ENCODE measurements at regions not wholly inside any gene's neighbourhood (a gene's known extent, or its start where the extent isn't known, plus 50 kb on each side); places are given as distances from the start of the nearest gene placed in this dataset.
"Not testable (repeated sequence)": the region's sequence is repeated elsewhere in the genome, so short reads cannot be mapped to it uniquely, and the experiment has no call there.

- no peak for DNase-seq (ENCODE audit: insufficient read length, low spot score)
- no peak for FAIRE-seq
These were observed 183.9 kb upstream of the CDH5 start for GRCh38 chr16:66182592-66182991.

GRCh38 chr16:66176731-66177130 lies 189.8 kb upstream of the CDH5 start:
- FAIRE-seq (no peak), DNase-seq (ENCODE audit: insufficient read length, low spot score) (no peak)

- no peak for FAIRE-seq
- no peak for DNase-seq (ENCODE audit: insufficient read length, low spot score)
These were observed 190.4 kb upstream of the CDH5 start for GRCh38 chr16:66176111-66176510.

GRCh38 chr16:66175636-66176035 lies 190.9 kb upstream of the CDH5 start:
- FAIRE-seq, result no peak
- no peak for DNase-seq (ENCODE audit: insufficient read length, low spot score)

DNA sequence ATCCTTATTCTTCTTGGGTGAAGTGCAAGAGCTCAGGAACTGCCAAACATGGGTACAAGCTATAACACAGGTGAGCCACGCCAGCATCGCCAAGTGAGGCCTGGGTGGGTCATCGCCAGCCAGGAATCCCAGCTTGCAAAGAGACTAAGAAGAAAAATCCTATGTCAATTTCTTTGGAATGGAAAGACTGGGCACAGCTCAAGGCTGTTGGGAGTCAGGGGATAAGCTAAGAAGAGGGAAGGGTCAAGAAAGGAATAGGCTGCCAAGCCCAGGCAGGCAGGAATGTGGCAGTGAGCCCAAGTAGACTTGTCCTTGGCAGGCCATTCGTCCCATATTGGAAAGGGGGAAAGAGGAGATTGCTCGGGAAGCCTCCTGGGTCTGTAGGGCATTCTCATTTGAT lies 191.4 kb upstream of the CDH5 start:
- FAIRE-seq, result no peak
- DNase-seq (ENCODE audit: insufficient read length, low spot score), result no peak

DNA sequence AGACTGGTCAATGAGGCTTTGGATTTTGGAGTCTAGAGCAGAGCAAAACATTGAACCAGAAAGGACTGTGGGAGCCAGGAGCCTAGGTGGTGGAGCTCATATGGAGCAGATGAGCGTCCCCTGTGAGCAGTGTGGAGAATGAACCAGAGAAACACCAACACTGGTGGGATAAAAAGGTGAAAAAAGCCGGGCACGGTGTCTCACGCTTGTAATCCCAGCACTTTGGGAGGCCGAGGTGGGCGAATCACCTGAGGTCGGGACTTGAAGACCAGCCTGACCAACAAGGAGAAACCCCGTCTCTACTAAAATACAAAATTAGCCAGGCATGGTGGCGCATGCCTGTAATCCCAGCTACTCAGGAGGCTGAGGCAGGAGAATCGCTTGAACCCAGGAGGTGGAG lies 192.7 kb upstream of the CDH5 start:
- DNase-seq (ENCODE audit: insufficient read length, low spot score); FAIRE-seq: not testable (repeated sequence)

DNA sequence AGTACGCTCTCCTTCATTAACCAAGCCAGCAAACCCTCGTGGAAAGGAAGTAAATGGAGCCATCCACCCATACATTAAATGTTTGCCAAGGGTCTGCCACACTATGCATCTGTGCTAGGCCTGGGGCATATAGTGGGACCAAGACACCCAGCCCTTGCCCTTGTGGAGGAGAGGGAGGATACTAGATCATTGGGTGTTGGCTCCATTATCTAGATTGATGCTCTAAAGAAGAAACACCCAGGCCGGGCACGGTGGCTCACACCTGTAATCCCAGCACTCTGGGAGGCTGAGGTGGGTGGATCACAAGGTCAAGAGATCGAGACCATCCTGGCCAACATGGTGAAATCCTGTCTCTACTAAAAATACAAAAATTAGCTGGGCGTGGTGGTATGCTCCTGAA lies 193.3 kb upstream of the CDH5 start:
- not testable (repeated sequence) for DNase-seq (ENCODE audit: insufficient read length, low spot score); FAIRE-seq

GRCh38 chr16:66172463-66172862 lies 194.0 kb upstream of the CDH5 start:
- DNase-seq (ENCODE audit: insufficient read length, low spot score) (no peak), FAIRE-seq (no peak)

DNA sequence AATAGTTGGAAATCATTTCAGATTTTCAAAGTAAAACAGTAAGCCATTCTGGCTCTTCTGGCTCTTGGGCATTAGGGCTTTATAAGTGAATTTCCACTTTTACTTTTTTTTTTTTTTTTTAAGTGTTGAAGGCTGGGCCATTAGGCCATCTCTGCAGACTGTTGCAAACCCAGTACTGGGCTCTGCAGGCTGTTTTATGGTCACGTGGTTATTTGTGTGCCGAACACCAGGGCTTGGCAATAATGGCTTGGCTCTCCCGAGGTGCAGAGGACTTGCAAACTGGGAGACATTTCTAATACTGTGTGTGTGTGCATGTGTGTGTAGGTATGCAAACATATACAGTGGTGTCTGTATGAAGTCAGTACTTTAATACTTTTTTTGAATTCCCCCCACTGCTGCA lies 194.9 kb upstream of the CDH5 start:
- no peak for FAIRE-seq
- DNase-seq (ENCODE audit: insufficient read length, low spot score), result no peak

DNA sequence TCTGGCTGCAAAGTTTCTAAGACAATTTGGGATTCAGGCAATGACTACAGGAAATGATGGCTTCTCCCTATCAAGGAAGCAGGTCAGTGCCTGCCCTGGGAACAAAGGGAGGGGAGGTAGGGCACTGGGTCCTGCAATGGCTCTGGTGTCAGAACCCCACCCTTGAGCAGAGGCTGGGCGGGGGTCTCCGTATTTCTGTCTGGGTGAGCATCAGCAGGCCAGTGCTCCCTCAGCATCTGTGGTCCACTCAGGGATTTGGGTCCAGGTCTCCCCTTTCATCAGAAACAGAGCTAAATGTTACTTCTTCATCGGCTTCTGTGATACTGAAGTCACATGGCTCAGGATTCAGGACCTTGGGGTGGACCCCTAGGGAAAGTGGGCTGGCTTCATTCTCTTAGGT lies 195.5 kb upstream of the CDH5 start:
- no peak for FAIRE-seq
- no peak for DNase-seq (ENCODE audit: insufficient read length, low spot score)

DNA sequence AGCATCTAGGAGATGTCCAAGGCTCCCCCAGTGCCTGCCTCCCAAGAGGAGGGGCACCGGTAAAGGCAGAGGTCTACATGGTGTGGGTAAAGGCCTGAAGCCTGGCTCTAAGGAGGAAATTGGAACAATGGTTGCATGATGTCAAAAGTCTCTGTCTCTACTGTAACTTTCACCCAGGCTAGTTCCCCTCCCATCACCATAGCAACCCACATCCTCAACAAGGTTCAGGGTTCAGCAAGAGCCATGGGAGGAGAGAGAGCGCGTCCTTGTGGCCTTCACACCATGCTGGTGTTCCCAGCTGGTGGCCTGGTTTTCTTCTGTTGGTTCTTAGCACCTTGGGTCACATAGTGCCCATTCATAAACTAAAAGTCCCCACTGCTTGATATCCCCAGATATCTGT lies 196.7 kb upstream of the CDH5 start:
- FAIRE-seq (no peak), DNase-seq (ENCODE audit: insufficient read length, low spot score) (no peak)

GRCh38 chr16:66168777-66169176 lies 197.7 kb upstream of the CDH5 start:
- no peak for FAIRE-seq
- no peak for DNase-seq (ENCODE audit: insufficient read length, low spot score)

DNA sequence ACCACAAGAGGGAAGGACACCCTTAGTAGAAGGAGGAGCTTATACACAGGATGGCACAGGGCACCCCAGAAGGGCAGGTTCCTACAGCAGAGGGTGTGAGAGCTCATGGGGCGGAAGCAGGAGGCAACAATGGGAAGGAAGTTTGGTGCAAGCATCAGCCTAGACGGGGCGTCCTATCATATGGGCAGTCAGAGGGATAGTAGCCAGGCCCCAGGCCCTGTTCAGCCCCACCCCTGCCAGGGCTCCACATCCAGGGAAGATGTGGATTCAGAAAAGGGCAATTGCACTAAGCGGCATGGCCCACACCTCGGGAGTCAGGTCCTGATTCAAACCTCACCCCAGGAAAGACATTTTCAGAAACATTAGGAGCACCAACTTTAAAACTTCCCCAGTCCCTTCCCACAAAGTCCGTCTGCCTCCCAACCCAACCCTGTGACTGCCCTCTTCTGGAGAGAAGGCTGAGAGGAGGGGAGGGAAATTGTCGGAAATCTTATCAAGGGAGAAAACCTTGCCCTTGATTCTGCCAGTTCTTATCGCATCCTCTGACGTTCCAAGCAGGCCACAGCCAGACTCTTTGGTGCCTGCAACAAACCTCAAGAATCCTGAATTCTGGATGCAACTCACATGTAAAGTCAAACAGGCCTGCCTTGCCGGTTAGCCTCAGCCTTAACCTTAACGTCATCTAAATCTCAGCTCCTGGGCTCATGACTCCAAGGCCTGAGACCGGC lies 198.8 kb upstream of the CDH5 start:
- no peak for DNase-seq (ENCODE audit: insufficient read length, low spot score)
- FAIRE-seq, result no peak

GRCh38 chr16:66166490-66166889 lies 200.0 kb upstream of the CDH5 start:
- FAIRE-seq (no peak), DNase-seq (ENCODE audit: insufficient read length, low spot score) (no peak)

GRCh38 chr16:66165879-66166278 lies 200.6 kb upstream of the CDH5 start:
- no peak for DNase-seq (ENCODE audit: insufficient read length, low spot score)
- FAIRE-seq, result no peak

GRCh38 chr16:66164581-66165247 lies 201.8 kb upstream of the CDH5 start:
- FAIRE-seq, result no peak
- no peak for DNase-seq (ENCODE audit: insufficient read length, low spot score)

DNA sequence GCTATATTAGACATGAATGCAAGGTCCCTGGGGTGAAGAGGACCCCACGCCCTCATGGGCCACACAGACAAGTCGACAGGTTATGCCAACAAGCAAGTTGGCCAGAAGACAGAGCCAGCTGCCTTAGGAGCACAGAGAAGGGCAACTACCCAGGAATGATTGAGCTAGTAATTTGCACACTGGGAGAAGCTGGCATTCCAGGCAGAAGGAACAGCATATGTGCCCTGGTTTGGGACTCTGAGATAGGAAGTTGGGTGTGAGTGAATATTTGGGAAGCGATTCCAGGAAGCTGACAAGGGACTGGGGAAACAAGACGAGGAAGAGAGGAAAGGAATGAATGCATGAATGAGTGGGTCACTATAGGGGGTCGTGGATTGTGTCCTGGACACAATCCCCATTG lies 203.7 kb upstream of the CDH5 start:
- DNase-seq (ENCODE audit: insufficient read length, low spot score) (no peak), FAIRE-seq (no peak)

DNA sequence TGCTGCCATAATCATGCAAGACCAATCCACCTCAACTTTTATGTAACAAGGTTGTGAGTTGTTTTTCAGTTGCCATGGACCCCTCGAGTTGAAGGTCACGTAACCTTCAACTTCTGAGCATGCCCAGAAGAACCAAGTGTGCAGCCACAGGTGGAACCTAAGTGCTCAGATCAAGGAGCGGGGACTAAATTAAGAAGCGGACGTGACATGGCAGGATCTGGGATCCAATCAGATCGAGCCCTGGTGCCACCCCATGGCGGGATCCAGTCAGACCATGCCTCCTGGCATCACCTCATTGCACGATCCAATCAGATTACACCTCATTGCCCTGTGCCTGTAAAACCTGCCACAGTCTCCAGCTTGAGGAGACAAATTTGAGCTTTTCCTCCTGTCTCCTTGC lies 204.5 kb upstream of the CDH5 start:
- no peak for FAIRE-seq
- DNase-seq (ENCODE audit: insufficient read length, low spot score), result no peak

GRCh38 chr16:66161269-66161668 lies 205.2 kb upstream of the CDH5 start:
- FAIRE-seq (no peak), DNase-seq (ENCODE audit: insufficient read length, low spot score) (no peak)

DNA sequence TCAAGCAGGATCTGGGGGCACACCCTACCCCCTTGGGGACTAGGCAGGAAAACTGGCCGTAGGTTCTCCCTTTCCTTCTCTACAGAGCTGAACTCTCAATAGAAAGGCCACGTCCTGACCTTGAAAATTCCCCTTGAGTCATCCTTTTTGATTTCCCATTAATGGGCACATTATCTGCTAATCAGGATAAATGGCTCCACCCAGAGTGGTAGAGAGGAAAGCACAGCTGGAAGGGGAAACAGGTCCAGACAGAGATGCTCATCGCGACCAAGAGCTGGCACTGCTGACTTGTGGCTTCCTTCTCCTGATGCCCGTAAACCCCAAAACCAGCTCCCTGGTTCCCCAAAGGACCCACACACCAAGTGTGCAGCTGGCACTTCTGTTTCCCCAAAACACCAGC lies 206.5 kb upstream of the CDH5 start:
- no peak for FAIRE-seq

DNA sequence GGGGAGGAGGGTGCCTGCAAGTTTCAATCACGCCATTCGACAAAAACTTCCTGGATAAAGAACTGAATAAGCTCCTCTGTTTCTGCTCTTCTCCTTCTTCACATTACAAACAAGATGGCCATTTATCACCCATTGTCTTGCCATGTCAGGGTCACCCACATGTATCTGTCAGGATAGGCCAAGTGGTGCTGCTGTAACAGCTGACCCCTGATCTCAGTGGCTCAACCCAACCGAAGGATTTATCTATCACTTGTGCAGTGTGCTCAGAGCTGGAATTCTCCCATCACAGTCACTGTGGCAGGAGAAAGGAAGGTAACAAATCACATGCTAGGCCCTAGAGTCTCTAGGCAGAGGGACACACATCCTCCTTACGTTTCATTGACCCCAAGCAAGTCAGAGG lies 210.0 kb upstream of the CDH5 start:
- DNase-seq (ENCODE audit: insufficient read length, low spot score), result no peak
- FAIRE-seq, result no peak

More for the DNA sequence above, 206.5 kb upstream of the CDH5 start:
- DNase-seq (ENCODE audit: insufficient read length, low spot score), result no peak

DNA sequence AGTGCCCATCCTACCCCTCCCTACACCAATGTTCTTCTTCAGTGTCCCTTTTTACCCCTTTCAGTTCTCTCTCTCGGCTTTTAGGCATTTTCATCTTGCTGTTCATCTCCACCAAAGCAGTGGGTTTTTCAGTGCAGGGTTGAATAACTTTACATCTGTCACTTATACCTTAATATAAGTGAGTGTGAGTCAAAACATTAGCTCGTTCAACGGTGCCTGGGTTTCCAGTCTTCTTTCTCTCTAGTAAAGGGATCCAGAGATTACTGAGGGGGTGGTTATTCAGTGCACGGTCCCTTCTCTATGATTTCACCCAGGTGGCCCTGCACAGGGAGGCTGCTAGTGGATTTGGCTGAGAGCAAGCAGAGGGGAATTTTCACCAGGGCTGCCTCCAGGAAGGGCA lies 210.6 kb upstream of the CDH5 start:
- no peak for FAIRE-seq
- no peak for DNase-seq (ENCODE audit: insufficient read length, low spot score)

GRCh38 chr16:66154801-66155200 lies 211.7 kb upstream of the CDH5 start:
- DNase-seq (ENCODE audit: insufficient read length, low spot score) (no peak), FAIRE-seq (no peak)

Data from GM19239 (cell line).